ENCODE measurements at regions not wholly inside any gene's neighbourhood (a gene's known extent, or its start where the extent isn't known, plus 50 kb on each side); places are given as distances from the start of the nearest gene placed in this dataset.

DNA sequence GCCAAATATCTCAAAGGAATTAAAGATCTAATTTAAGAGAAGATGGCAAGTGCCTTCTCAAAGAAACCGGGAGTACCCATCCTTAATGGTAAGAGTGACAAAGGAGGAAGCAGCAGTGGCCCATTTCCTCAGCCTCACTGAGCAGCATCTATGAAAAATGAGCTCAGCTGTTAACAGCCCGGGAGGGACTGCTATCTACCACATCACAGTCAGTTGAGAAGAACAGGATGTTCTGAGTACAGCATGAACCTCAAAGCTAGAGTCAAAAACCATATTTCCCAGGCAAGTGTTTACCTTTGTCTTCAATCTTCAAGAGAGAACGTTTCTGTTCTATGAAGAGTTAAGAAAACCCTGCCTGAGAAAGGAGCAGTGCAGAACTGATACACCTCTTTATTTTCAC is 115.0 kb downstream of the BTG1 start:
- Mint-ChIP-seq H3K4me3 (no peak overlapping the region), H3K9me3 (no peaks in the 10 kb centered on the region), H3K27me3 (ENCODE audit: low read depth, poor library complexity) (peaks cover 5% of the 10 kb centered on the region), H3K27ac (no peak overlapping the region), H3K36me3 (ENCODE audit: low read depth) (no peaks in the 10 kb centered on the region), H3K4me1 (peaks cover 18% of the 10 kb centered on the region)
- TF ChIP-seq, protein P1, sequence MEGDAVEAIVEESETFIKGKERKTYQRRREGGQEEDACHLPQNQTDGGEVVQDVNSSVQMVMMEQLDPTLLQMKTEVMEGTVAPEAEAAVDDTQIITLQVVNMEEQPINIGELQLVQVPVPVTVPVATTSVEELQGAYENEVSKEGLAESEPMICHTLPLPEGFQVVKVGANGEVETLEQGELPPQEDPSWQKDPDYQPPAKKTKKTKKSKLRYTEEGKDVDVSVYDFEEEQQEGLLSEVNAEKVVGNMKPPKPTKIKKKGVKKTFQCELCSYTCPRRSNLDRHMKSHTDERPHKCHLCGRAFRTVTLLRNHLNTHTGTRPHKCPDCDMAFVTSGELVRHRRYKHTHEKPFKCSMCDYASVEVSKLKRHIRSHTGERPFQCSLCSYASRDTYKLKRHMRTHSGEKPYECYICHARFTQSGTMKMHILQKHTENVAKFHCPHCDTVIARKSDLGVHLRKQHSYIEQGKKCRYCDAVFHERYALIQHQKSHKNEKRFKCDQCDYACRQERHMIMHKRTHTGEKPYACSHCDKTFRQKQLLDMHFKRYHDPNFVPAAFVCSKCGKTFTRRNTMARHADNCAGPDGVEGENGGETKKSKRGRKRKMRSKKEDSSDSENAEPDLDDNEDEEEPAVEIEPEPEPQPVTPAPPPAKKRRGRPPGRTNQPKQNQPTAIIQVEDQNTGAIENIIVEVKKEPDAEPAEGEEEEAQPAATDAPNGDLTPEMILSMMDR (IDR thresholded peaks at IDR 0.05) = no peak
- DNase-seq = no peak

DNA sequence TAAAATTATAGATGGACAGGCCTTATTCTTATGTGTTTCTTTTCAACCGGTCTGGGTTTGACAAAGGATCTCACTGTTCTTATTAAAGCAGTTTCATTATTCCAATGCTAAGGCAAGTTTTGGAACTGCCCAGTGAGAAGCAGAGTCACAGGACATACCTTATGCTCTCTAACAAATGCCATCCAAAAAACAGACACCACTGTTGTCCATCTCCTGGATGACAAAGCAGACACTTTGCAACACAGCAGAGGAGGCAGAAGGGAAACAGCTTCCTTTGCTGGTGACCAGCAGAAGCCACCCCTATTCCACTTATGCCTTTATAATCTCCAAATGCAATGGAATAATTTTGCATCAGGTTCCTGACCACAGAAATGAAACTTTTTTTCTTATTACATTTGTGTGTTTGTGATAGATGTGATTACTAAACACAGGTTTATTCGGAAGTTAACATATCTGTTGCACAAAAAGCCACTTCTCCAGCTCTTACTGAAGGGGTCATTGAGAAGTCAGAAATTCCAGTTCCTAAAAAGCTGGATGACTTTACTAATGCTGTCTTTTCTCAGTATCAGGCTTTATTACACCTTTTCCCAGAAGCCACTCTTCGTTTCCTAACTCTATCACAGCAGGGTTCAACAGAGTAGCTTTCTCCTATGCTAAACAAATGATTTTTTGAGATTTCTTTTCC is 115.6 kb downstream of the BTG1 start:
- H3K27me3 Mint-ChIP-seq (ENCODE audit: low read depth, poor library complexity) = peaks cover 5% of the 10 kb centered on the region
- no peak for DNase-seq
- TF ChIP-seq, protein P1 (IDR thresholded peaks at IDR 0.05) = no peak
- H3K36me3 Mint-ChIP-seq (ENCODE audit: low read depth) = no peaks in the 10 kb centered on the region
- H3K9me3 Mint-ChIP-seq = no peaks in the 10 kb centered on the region
- H3K27ac Mint-ChIP-seq = no peak overlapping the region
- H3K4me1 Mint-ChIP-seq = peaks cover 12% of the 10 kb centered on the region
- H3K4me3 Mint-ChIP-seq = no peak overlapping the region

DNA sequence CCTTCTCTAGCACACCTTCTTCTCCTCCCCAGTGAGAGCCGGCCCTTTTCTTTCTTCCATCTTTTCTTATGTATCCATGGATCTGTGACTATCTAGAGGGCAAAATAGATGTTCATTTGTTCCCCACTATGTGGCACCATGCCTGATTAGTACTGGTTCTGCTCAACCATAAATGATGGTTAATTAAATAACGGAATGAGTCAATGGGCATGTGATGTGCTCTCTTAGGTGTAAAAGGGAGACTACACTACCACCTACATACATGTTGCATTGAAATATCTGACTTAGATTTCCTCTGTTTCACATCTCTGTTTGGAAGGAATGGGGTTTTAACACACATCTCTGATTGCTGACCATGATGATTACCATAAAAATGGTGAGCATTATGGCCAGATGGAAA is 116.5 kb downstream of the BTG1 start:
- TF ChIP-seq, protein P1 (IDR thresholded peaks at IDR 0.05) = no peak
- no peaks in the 10 kb centered on the region for H3K36me3 Mint-ChIP-seq (ENCODE audit: low read depth)
- DNase-seq = no peak
- no peak overlapping the region for H3K4me3 Mint-ChIP-seq
- peaks cover 6% of the 10 kb centered on the region for H3K4me1 Mint-ChIP-seq
- no peaks in the 10 kb centered on the region for H3K9me3 Mint-ChIP-seq
- peaks cover 5% of the 10 kb centered on the region for H3K27me3 Mint-ChIP-seq (ENCODE audit: low read depth, poor library complexity)
- H3K27ac Mint-ChIP-seq = no peak overlapping the region

DNA sequence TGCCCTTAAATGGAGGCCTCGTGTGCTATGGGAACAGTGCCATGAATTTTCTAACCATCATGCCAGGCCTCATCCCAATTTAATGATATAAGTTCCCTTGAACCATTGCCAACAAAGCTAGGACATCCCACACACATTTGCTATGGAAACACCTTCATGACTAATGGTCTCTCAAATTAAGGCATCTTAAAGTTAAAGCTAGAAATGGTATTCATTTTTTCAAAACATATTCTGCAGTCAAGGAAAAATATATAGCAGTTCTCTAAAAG is 117.3 kb downstream of the BTG1 start:
- TF ChIP-seq, protein P1 (IDR thresholded peaks at IDR 0.05) = no peak
- DNase-seq = no peak
- Mint-ChIP-seq H3K36me3 (ENCODE audit: low read depth) (no peaks in the 10 kb centered on the region), H3K27me3 (ENCODE audit: low read depth, poor library complexity) (peaks cover 5% of the 10 kb centered on the region), H3K4me3 (no peak overlapping the region), H3K27ac (no peak overlapping the region), H3K4me1 (peaks cover 6% of the 10 kb centered on the region), H3K9me3 (no peaks in the 10 kb centered on the region)

DNA sequence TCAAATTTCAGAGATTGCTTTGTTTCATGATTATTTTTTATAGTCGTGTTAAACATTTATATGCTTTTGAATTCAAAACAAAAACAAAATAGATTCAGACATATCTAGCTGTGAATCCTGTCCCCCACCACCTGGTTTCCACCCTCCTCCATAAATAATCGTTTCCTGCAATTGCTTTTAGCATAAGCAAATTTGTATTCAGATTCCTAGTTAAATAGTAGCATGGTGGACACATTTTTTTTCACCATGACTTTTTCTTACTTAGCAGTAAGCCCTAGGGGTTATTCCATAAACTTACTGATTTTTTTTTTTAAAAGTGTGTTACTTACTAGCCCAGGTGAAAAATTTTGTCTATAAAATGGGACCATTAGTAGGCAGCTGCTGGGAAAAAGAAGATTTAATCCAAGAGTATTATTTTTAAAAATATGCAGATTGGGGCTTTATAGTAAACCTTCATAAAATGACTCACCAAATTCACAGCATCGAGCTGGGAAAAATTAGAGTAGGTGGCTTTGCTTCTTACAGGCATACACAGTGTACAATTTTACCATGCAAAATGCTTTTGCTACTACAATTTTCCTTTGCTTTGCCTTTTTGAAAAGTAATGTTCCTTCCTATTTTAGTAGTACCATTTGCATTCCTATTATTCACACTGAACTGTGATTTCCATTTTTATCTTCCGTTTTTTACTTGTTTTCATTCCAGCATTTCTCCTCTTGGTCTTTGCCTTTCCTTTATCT is 117.8 kb downstream of the BTG1 start:
- Mint-ChIP-seq H3K9me3 (no peaks in the 10 kb centered on the region), H3K27ac (no peak overlapping the region), H3K4me3 (no peak overlapping the region), H3K27me3 (ENCODE audit: low read depth, poor library complexity) (peaks cover 3% of the 10 kb centered on the region), H3K4me1 (peaks cover 6% of the 10 kb centered on the region), H3K36me3 (ENCODE audit: low read depth) (no peaks in the 10 kb centered on the region)
- TF ChIP-seq, protein P1 (IDR thresholded peaks at IDR 0.05) = no peak
- DNase-seq = no peak

DNA sequence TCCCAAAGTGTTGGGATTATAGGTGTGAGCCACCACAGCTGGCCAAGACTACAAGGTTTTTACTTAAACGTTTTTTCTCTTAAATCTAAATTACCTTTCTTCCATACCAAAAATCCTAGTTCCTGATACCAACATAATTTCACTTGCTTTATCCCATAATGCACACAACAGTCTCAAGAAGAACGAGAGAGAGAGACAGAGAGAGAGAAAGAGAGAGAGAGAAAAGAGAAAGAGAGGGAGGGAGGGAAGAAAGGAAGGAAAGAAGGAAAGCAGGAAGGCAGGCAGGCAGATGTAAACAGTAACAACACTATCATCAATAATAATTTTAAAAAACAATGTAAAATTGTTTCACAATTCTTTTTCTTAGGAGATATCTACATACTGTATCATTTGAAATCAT is 118.4 kb downstream of the BTG1 start:
- Mint-ChIP-seq H3K9me3 (no peaks in the 10 kb centered on the region), H3K4me3 (no peak overlapping the region), H3K4me1 (peaks cover 6% of the 10 kb centered on the region), H3K36me3 (ENCODE audit: low read depth) (no peaks in the 10 kb centered on the region), H3K27me3 (ENCODE audit: low read depth, poor library complexity) (no peaks in the 10 kb centered on the region), H3K27ac (no peak overlapping the region)
- TF ChIP-seq, protein P1 (IDR thresholded peaks at IDR 0.05) = no peak
- no peak for DNase-seq

All from nephron progenitor cell (in vitro differentiated cells).